ENCODE measurements at regions not wholly inside any gene's neighbourhood (a gene's known extent, or its start where the extent isn't known, plus 50 kb on each side); places are given as distances from the start of the nearest gene placed in this dataset.
"Not testable (repeated sequence)": the region's sequence is repeated elsewhere in the genome, so short reads cannot be mapped to it uniquely, and the experiment has no call there.

DNA sequence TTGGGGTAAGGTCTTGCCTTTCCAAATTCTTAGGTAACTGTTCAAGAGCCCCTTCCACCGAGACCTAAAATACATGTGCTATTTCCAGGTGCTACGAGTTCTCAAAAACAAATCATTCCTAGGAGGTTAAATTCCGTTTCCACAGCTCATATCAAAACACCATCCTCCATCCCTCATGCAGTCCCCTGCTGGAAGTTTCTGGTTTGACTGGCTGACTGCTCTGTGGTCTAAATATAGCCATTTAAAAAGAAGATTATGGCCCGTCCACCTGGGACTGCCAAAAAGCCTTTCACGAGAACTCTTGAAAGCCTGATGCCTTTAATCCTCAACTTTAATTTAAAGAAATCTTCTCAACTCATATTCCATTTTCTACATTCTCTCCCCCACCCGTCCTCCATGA, 201.5 kb upstream of the MYL2 start:
- no peak overlapping the region for H3K4me3 ChIP-seq (replicated peaks; ENCODE audit: insufficient read depth, low read length)
- TF ChIP-seq, protein P1, sequence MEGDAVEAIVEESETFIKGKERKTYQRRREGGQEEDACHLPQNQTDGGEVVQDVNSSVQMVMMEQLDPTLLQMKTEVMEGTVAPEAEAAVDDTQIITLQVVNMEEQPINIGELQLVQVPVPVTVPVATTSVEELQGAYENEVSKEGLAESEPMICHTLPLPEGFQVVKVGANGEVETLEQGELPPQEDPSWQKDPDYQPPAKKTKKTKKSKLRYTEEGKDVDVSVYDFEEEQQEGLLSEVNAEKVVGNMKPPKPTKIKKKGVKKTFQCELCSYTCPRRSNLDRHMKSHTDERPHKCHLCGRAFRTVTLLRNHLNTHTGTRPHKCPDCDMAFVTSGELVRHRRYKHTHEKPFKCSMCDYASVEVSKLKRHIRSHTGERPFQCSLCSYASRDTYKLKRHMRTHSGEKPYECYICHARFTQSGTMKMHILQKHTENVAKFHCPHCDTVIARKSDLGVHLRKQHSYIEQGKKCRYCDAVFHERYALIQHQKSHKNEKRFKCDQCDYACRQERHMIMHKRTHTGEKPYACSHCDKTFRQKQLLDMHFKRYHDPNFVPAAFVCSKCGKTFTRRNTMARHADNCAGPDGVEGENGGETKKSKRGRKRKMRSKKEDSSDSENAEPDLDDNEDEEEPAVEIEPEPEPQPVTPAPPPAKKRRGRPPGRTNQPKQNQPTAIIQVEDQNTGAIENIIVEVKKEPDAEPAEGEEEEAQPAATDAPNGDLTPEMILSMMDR (IDR thresholded peaks at IDR 0.05; ENCODE audit: insufficient read depth, low read length) = no peak
- no peak for TF ChIP-seq GABPA (IDR thresholded peaks at IDR 0.05; ENCODE audit: low read depth)
- TF ChIP-seq, protein P2, sequence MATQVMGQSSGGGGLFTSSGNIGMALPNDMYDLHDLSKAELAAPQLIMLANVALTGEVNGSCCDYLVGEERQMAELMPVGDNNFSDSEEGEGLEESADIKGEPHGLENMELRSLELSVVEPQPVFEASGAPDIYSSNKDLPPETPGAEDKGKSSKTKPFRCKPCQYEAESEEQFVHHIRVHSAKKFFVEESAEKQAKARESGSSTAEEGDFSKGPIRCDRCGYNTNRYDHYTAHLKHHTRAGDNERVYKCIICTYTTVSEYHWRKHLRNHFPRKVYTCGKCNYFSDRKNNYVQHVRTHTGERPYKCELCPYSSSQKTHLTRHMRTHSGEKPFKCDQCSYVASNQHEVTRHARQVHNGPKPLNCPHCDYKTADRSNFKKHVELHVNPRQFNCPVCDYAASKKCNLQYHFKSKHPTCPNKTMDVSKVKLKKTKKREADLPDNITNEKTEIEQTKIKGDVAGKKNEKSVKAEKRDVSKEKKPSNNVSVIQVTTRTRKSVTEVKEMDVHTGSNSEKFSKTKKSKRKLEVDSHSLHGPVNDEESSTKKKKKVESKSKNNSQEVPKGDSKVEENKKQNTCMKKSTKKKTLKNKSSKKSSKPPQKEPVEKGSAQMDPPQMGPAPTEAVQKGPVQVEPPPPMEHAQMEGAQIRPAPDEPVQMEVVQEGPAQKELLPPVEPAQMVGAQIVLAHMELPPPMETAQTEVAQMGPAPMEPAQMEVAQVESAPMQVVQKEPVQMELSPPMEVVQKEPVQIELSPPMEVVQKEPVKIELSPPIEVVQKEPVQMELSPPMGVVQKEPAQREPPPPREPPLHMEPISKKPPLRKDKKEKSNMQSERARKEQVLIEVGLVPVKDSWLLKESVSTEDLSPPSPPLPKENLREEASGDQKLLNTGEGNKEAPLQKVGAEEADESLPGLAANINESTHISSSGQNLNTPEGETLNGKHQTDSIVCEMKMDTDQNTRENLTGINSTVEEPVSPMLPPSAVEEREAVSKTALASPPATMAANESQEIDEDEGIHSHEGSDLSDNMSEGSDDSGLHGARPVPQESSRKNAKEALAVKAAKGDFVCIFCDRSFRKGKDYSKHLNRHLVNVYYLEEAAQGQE (IDR thresholded peaks at IDR 0.05; ENCODE audit: insufficient replicate concordance, low read depth) = no peak
- no peak for TF ChIP-seq POLR2AphosphoS5 (IDR thresholded peaks at IDR 0.05; ENCODE audit: low read depth)
- no peak for TF ChIP-seq SPI1 (IDR thresholded peaks at IDR 0.05; ENCODE audit: borderline replicate concordance, low read depth)
- no peaks in the 10 kb centered on the region for H3K27me3 ChIP-seq (ENCODE audit: insufficient read depth, poor library complexity, severe bottlenecking)
- no peak for DNase-seq (ENCODE audit: low read depth in 1 of 2, low spot score in 1 of 2)
- no peak overlapping the region for H3K27ac ChIP-seq (replicated peaks)

DNA sequence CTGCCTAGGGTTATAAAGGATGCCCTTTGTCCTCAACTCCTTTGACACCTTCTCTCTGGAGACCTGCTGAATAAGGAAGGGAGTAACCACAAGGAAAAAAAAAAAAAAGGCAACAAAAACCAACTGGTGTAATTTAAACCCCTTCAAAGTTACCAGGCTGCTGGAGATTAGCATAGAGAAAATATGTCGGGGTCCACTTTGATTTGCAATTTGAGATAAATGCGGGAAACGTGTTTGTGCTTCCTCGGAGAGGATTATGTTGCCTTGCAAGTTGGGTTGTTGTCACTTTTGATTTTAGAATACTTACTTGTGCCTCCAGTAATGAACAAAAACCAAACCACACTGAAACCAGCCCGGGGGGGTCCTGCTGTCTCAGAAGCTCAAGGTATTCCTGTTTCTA, 200.2 kb upstream of the MYL2 start:
- no peak for DNase-seq (ENCODE audit: low read depth in 1 of 2, low spot score in 1 of 2)
- TF ChIP-seq, protein P1 (IDR thresholded peaks at IDR 0.05; ENCODE audit: insufficient read depth, low read length) = no peak
- TF ChIP-seq SPI1 (IDR thresholded peaks at IDR 0.05; ENCODE audit: borderline replicate concordance, low read depth) (no peak), GABPA (IDR thresholded peaks at IDR 0.05; ENCODE audit: low read depth) (no peak), POLR2AphosphoS5 (IDR thresholded peaks at IDR 0.05; ENCODE audit: low read depth) (no peak)
- TF ChIP-seq, protein P2 (IDR thresholded peaks at IDR 0.05; ENCODE audit: insufficient replicate concordance, low read depth) = no peak
- H3K27me3 ChIP-seq (ENCODE audit: insufficient read depth, poor library complexity, severe bottlenecking) = no peaks in the 10 kb centered on the region
- no peak overlapping the region for H3K4me3 ChIP-seq (replicated peaks; ENCODE audit: insufficient read depth, low read length)
- H3K27ac ChIP-seq (replicated peaks) = no peak overlapping the region

DNA sequence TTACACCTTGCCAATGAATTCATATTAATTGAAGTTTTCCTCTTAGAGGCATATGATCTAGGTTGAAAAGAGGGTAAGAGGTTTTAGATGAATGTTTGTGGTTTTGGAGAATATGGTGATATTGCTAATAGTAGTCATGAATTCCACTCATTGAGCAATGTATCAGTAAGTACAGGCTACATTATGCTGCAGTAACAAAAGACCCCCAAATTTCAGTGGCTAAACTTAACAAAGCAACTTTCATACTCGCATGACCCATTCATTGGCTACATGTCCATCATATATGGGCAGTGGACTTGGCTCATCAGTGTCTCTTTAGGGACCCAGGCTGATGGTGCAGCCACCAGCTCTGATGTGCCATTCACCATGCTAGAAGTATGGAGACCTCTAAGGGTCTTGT, 196.6 kb upstream of the MYL2 start:
- H3K4me3 ChIP-seq (replicated peaks; ENCODE audit: insufficient read depth, low read length) = no peak overlapping the region
- TF ChIP-seq, protein P1 (IDR thresholded peaks at IDR 0.05; ENCODE audit: insufficient read depth, low read length) = no peak
- TF ChIP-seq GABPA (IDR thresholded peaks at IDR 0.05; ENCODE audit: low read depth) (no peak), POLR2AphosphoS5 (IDR thresholded peaks at IDR 0.05; ENCODE audit: low read depth) (no peak), SPI1 (IDR thresholded peaks at IDR 0.05; ENCODE audit: borderline replicate concordance, low read depth) (no peak)
- TF ChIP-seq, protein P2 (IDR thresholded peaks at IDR 0.05; ENCODE audit: insufficient replicate concordance, low read depth) = no peak
- no peaks in the 10 kb centered on the region for H3K27me3 ChIP-seq (ENCODE audit: insufficient read depth, poor library complexity, severe bottlenecking)
- no peak for DNase-seq (ENCODE audit: low read depth in 1 of 2, low spot score in 1 of 2)
- no peak overlapping the region for H3K27ac ChIP-seq (replicated peaks)

DNA sequence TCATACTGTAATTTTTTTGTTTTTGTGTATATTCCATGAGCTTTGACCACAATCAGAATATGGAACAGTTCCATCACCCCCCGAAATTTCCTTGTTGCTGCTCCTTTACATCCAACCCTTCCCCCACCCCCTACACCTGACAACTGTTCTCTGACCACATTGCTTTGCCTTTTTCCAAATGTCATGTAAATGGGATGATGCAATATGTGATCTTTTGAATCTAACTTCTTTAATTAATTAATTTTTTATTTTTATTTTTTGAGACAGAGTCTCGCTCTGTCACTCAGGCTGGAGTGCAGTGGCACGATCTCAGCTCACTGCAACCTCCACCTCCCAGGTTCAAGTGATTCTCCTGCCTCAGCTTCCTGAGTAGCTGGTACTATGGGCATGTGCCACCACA, 192.9 kb upstream of the MYL2 start:
- not testable (repeated sequence) for H3K27ac ChIP-seq (replicated peaks); DNase-seq (ENCODE audit: low read depth in 1 of 2, low spot score in 1 of 2); H3K27me3 ChIP-seq (ENCODE audit: insufficient read depth, poor library complexity, severe bottlenecking); H3K4me3 ChIP-seq (replicated peaks; ENCODE audit: insufficient read depth, low read length)

All from HL-60 (cell line).